Left lobe of liver (tissue), 2 donors: ENCODE measurements at regions not wholly inside any gene's neighbourhood (a gene's known extent, or its start where the extent isn't known, plus 50 kb on each side); places are given as distances from the start of the nearest gene placed in this dataset.

Source experiments
- ATAC-seq: fragments of 200-7000 bp; cut with Tn5 transposase; one replicate; pipeline ENCODE4 v1.9.1; 2020; ENCODE audit warnings: mild to moderate bottlenecking, moderate library complexity
- DNase-seq: peaks from one replicate; pipeline ENCODE4 v3.0.0-alpha.2; 2020; ENCODE audit warnings: low spot score
- donor health status: DM: no; HTN: no; CAD: no; lungs with moderate emphysema.
- donor health status: DM: no; HTN: yes; CAD: no.

- DNase-seq, result no peak
- no peak for ATAC-seq
These were observed 164.9 kb upstream of the PRNP start for GRCh38 chr20:4521170-4521968.

DNA sequence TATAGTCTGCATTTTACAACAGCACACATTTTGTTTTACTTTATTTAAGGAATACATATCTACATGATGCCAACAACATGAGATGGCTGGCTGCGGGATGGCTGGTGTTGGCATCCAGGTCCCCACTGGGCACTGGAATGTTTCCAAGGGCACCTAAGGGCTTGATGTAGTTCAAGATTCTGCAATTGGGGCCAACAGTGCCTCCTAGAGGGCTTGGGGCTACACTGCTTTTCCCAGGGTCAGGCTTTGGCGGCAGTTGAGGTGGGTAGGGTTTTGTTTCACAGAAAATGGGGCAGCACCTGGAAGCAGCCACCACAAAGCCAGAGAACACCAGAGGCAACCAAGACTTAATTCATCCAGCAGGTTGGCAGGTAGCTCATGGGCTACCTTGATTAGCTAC, 166.7 kb upstream of the PRNP start:
- ATAC-seq (peak; percentile 60), DNase-seq (no peak)

GRCh38 chr20:4516876-4517275, 169.4 kb upstream of the PRNP start:
- DNase-seq (no peak), ATAC-seq (no peak)

DNA sequence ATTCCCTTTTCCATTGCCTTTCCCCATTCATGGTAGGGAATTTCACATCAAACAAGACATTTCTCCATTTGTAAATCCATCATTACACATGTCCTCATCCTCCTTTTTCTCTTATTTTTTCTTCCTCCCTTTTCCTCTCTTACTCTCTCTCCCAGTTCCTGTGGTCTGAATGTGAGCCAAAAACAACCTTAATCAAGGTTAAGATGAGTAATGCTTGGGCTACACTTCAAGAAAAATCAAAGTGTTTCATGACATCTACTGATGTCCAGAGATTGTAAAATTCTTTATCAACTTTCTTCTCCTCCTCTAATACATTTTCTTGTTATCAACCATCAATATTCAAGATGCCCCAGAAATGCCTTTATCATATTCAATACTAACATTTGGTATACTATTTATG, 172.5 kb upstream of the PRNP start:
- DNase-seq (no peak), ATAC-seq (no peak)

GRCh38 chr20:4512891-4513550, 173.2 kb upstream of the PRNP start:
- ATAC-seq, result no peak
- DNase-seq, result no peak

DNA sequence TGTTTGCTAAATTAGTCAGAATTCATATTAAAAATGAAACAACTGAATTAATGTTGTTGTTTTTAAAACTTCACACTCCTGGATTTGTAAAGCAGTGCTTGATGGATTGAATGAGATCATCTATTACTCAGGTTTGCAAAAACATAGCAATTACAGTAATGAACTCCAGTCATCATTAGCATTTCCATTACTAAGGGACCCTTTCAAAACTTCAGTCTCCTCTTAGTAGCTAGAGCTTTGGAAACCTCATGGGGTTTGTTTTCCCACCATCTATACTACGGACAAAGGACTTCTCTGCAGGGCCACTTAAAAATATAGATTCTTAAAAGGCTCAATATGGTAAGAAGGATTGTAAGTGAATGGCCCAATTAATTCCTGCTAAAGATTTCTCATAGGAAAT, 174.5 kb upstream of the PRNP start:
- DNase-seq (no peak), ATAC-seq (no peak)

DNA sequence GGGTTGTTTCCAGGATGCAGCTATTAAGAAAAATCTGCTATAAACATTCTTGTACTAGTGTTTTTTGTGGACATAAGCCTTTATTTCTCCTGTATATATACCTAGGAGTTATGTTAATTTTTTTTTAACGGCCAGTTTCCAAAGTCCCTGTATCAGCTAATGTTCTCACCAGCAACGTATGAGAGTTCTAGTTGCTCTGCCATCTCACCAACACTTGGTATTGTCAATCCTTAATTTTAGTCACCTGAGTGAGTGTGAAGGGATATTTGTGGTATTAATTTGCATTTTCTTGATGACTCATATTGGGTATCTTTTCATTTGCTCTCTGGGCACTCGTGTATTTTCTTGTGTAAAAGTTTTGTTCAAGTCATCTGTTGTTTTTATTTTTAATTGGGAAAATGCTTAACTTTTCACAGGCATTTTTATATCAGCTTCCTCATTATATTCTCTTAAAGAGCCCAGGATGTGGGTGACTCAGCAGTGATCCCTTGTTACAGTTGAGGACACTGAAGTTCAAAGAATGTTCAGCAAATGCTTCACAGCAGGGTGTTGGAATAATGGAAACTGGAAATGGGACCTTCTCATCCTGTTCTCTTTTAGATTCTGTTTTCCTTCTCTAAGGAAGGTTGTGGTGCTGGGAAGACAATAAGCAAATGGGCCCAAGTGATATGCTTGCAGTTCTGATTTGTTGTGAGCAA, 176.3 kb upstream of the PRNP start:
- ATAC-seq, result no peak
- no peak for DNase-seq

DNA sequence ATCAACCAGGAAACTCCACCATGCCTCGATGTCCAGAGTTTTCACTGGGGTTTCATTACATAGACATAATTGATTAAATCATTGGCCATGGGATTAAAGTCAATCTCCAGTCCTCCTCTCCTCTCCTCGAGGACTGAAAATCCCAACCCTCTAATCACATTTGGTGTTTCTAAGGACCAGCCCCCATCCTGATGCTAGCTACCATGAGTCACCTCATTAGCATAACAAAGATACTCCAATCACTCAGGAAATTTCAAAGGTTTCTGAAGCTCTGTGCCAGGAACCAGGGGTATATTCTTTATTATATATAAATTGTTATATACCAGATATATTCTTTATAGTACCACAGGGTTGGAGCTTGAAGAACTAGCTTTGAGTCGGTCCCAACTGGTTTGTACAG, 177.5 kb upstream of the PRNP start:
- DNase-seq (no peak), ATAC-seq (no peak)

- no peak for ATAC-seq
- no peak for DNase-seq
These were observed 179.0 kb upstream of the PRNP start for GRCh38 chr20:4507288-4507719.

DNA sequence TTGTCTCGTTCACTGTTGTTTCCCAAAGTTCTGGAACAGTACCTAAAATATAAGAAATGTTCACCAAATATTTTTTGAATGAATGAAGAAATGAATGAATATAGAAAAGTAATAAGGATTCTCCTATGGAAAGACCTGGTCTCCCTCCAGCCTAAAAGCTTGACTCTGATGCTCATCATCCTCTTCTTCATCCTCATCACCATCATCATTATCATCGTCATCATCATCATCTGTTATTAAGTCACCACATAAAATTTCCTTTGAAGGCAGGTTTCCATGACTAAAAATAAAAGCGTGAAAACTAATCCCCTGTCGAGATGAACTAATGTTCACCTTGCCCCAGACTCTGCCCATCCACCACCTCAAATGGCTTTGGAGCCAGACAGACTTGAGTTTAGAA, 181.4 kb upstream of the PRNP start:
- DNase-seq (no peak), ATAC-seq (no peak)

DNA sequence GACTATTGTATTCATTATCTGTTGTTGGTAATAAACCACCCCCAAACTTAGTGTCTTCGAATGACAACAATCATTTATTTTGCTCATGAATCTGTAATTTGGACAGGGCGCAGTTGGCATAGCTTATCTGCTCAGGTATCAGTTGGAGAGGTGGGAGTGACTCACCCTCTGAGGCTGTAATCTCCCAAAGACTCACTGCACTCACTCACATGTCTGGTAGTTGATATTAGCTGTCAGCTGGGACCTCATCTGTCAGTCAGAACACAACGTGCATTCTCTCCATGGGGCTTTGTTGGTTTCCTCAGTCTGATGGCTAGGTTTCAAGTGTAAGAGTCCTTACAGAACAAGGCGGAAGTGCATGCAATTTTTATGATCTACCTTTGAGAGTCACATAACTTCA, 183.5 kb upstream of the PRNP start:
- ATAC-seq (no peak), DNase-seq (no peak)

GRCh38 chr20:4493386-4493785, 192.9 kb upstream of the PRNP start:
- ATAC-seq (no peak), DNase-seq (no peak)

GRCh38 chr20:4491643-4492042, 194.6 kb upstream of the PRNP start:
- no peak for ATAC-seq
- no peak for DNase-seq

- no peak for DNase-seq
- no peak for ATAC-seq
These were observed 195.5 kb upstream of the PRNP start for GRCh38 chr20:4490606-4491280.

GRCh38 chr20:4490045-4490444, 196.2 kb upstream of the PRNP start:
- ATAC-seq (no peak), DNase-seq (no peak)

DNA sequence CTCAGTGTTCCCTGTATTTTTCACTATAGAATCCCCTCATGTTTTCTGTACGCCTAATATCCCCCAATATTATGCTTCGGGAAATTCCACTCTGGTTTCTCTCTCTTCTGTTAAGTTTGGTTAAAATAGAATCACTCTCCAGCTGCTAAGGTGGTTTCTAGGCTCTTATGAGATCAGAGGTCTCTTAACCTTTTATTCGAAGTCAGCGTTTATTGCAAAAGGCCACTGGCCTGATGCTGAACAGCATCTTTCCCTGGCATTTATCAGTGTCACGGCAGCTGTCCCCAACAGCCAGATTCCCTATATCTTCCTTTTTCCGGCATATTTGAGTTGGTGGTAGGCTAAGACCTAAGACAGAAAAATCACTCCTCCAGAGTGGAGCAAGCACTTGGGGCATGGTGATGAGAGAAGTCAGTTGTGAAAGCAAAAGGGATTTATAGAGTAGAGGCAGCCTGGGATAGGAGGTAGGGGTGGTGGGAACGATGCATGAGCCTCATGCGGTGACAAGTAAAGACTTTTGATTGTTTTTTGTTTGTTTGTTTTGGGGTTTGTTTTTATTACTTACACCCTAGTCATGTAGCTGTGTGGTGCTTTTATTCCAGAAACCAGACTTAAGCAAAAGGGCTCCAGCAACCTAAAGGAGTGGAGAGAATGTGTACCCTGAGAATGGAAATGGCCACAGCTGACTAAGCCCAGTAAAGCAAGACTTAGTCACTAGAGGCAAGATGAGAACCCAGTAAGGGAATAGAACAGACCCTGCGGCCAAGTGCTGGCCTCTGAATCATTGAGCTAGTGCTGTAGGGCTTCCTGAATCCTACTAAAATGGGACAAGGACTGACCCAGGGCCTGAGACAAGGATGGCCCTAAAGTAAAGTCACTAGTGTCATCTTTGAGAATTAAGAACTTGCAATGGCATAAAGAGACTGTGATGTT, 197.6 kb upstream of the PRNP start:
- DNase-seq (no peak), ATAC-seq (no peak)

- DNase-seq (no peak), ATAC-seq (no peak)
These were observed 201.8 kb upstream of the PRNP start for GRCh38 chr20:4484379-4484997.

DNA sequence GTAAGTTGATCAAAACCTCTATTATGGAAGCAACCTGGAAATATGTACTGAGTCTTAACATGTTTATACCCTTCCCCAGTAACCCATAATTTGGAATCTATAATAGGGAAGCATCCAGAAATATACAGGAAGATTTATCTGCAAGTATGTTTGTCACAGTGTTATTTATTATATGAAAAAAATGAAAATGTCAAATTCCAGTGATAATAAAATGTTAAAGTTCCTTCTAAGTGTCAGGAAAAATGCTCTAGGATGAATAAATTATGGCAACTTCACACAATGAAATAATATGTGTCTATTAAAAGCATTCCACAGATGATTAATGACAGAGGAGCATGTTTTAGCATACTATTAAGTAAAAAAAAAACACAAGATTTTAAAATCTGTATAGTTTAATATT, 202.3 kb upstream of the PRNP start:
- DNase-seq (no peak), ATAC-seq (no peak)

DNA sequence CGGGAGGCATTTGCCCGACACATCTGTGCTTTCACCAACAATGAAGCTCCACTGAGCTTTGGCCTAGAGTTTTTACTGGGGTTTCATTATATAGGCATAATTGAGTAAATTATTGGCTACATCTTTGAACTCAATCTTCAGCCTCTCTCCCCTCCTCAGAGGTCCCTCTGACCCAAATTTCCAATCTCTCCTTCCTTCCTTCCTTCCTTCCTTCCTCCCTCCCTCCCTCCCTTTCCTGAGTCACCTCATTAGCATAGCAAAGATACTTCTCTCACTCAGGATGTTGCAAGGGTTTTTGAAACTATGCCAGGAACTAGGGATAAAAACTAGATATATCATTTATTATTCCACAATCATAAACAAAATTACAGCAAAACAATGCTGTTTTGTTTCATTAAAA, 202.8 kb upstream of the PRNP start:
- no peak for ATAC-seq
- no peak for DNase-seq

- DNase-seq, result no peak
These were observed 206.2 kb upstream of the PRNP start for GRCh38 chr20:4480104-4480503.

More at GRCh38 chr20:4480104-4480503, 206.2 kb upstream of the PRNP start:
- no peak for ATAC-seq
